T-cell (primary cell): ENCODE measurements at regions not wholly inside any gene's neighbourhood (a gene's known extent, or its start where the extent isn't known, plus 50 kb on each side); places are given as distances from the start of the nearest gene placed in this dataset.

Experiments
- ATAC-seq, 4 experiments: fragments of 200-7000 bp in 3 of 4; fragments of 150-1000 bp in 1 of 4; cut with Tn5 transposase; replicated peaks in 1 of 4; 1 replicate in 3 of 4; 2 replicates in 1 of 4; pipeline ENCODE4 v1.10.0; 2021; ENCODE audit warnings: moderate library complexity in 3 of 4, mild to moderate bottlenecking in 2 of 4, moderate number of reproducible peaks in 1 of 4
- CTCF ChIA-PET, 2 donors: fragments of 300-600 bp; sonication (Branson Sonifier 250); formaldehyde crosslinking; loops; one replicate each; lab custom pipeline; 2022; ENCODE audit warnings: antibody characterized with exemption in 2 of 2; lab: Charles Lee
- POLR2A ChIA-PET, 2 donors: fragments of 300-600 bp; sonication (Branson Sonifier 250); formaldehyde crosslinking; loops; one replicate each; lab custom pipeline; 2022; ENCODE audit warnings: antibody characterized with exemption in 2 of 2; lab: Charles Lee
- DNase-seq, 35 experiments: peaks; one replicate each; pipeline versions ENCODE4 v3.0.0 to v3.0.0-alpha.2; 2013 to 2023
- H3K27ac ChIP-seq: one replicate; pipeline ENCODE4 v1.5.1; 2013; ENCODE audit warnings: low read length
- H3K27me3 ChIP-seq, 2 experiments: replicated peaks in 1 of 2; 1 replicate in 1 of 2; 2 replicates in 1 of 2; pipeline versions ENCODE4 v1.6.1 to v1.7.0; 2013; ENCODE audit warnings: low read length in 1 of 2, mixed read lengths in 1 of 2; ENCODE audit not compliant: control insufficient read depth in 2 of 2, insufficient read depth in 2 of 2; ENCODE audit errors: extremely low read depth in 1 of 2
- H3K36me3 ChIP-seq, 2 donors: 1 replicate in 1 of 2; 2 replicates in 1 of 2; pipeline versions ENCODE4 v1.6.1 to v1.7.0; 2013; ENCODE audit warnings: low read length in 1 of 2; ENCODE audit not compliant: control insufficient read depth in 2 of 2, insufficient read depth in 1 of 2; ENCODE audit errors: extremely low read depth in 1 of 2
- H3K4me1 ChIP-seq, 2 experiments: 1 replicate in 1 of 2; 2 replicates in 1 of 2; pipeline versions ENCODE4 v1.6.1 to v1.7.0; 2013; ENCODE audit warnings: low read length in 2 of 2, mixed read lengths in 1 of 2; ENCODE audit not compliant: insufficient read depth in 2 of 2, control insufficient read depth in 1 of 2; ENCODE audit errors: extremely low read depth in 1 of 2
- H3K4me3 ChIP-seq, 2 donors: 1 replicate in 1 of 2; 2 replicates in 1 of 2; pipeline versions ENCODE4 v1.5.1 to v1.7.0; 2013; ENCODE audit warnings: mild to moderate bottlenecking in 2 of 2, low read length in 1 of 2, moderate library complexity in 1 of 2; ENCODE audit not compliant: control insufficient read depth in 1 of 2; ENCODE audit errors: extremely low read depth in 1 of 2
- H3K9me3 ChIP-seq: 2 replicates; pipeline ENCODE4 v1.7.0; 2013
- H3K27ac Mint-ChIP-seq, 2 donors: one replicate each; pipeline ENCODE4 v1.8.0; 2020 to 2021; ENCODE audit warnings: mild to moderate bottlenecking in 2 of 2, mixed read lengths in 2 of 2
- H3K27me3 Mint-ChIP-seq, 2 donors: one replicate each; pipeline ENCODE4 v1.8.0; 2021 to 2022; ENCODE audit warnings: mixed read lengths in 2 of 2
- H3K36me3 Mint-ChIP-seq: one replicate; pipeline ENCODE4 v1.8.0; 2021; ENCODE audit warnings: mixed read lengths
- H3K4me1 Mint-ChIP-seq, 3 donors: one replicate each; pipeline ENCODE4 v1.8.0; 2020 to 2022; ENCODE audit warnings: mixed read lengths in 3 of 3, mild to moderate bottlenecking in 1 of 3
- H3K4me3 Mint-ChIP-seq, 3 donors: one replicate each; pipeline ENCODE4 v1.8.0; 2020 to 2022; ENCODE audit warnings: mild to moderate bottlenecking in 3 of 3, mixed read lengths in 3 of 3, moderate library complexity in 3 of 3
- H3K9me3 Mint-ChIP-seq, 3 donors: one replicate each; pipeline ENCODE4 v1.8.0; 2020 to 2022; ENCODE audit warnings: mixed read lengths in 3 of 3
- WGBS: methylation state at CpG from one replicate; pipeline ENCODE4 v1.1.5; 2013; ENCODE audit warnings: missing lambda C conversion rate; ENCODE audit not compliant: insufficient coverage; 5-methylcytosine and 5-hydroxymethylcytosine counted together

DNA sequence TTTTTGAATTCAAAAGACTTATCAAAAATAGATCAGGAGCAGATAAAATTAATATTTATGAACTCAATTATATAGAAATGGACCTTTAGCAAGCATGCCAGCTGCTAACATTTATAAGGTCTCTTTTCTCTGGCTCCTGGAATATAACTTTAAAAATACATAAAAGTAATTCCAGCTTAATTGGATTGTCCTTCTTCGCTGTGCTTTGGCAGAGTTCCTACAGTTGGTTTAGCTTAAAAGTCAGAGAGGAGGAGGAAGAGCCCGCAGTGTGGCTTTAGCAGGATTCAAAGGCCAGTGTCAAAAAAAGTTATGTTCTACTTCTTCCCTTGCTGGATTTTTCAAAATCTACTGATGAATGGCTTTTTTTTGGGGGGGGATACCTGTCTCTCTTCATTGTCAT is 1484.9 kb upstream of the TMEM132C start:
- Mint-ChIP-seq H3K4me1 (peaks cover 0 to 9% (median 6%) of the 10 kb centered on the region in 3 donors), H3K36me3 (no peaks in the 10 kb centered on the region), H3K27ac (no peak overlapping the region), H3K27me3 (no peaks in the 10 kb centered on the region), H3K9me3 (peaks cover 0 to 15% (median 2%) of the 10 kb centered on the region in 3 donors), H3K4me3 (no peak overlapping the region)
- H3K36me3 ChIP-seq: no peaks in the 10 kb centered on the region
- ChIA-PET CTCF (no interaction called here), POLR2A (no interaction called here)
- DNase-seq: no peak
- no peak for ATAC-seq
- no peaks in the 10 kb centered on the region for H3K9me3 ChIP-seq
- no peak overlapping the region for H3K27ac ChIP-seq
- WGBS: no CpG with 5 or more reads among the region's 2 CpGs
- no peak overlapping the region for H3K4me3 ChIP-seq
- no peaks in the 10 kb centered on the region for H3K4me1 ChIP-seq
- H3K27me3 ChIP-seq: no peaks in the 10 kb centered on the region

- no peak for ATAC-seq
- no peak overlapping the region for H3K27ac ChIP-seq
- WGBS: 15% methylated on average over 3 of the region's 9 CpGs
- H3K4me3 Mint-ChIP-seq: no peak overlapping the region
- ChIA-PET POLR2A (interaction anchor here in 1 of 2 donors (0.6 kb wide), 2 partner anchors 27 to 1885 kb away, joined by 4 read pairs; no protein-coding TSS in a partner anchor), CTCF (interaction anchor here (0.6 to 0.9 kb wide), 4 partner anchors 13 to 174 kb away, joined by 3 to 5 read pairs (median 4); no protein-coding TSS in a partner anchor)
- no peaks in the 10 kb centered on the region for H3K27me3 ChIP-seq
- DNase-seq: peak in 8 of 35 experiments; percentile 4 to 37 (median 18)
- H3K4me1 ChIP-seq: no peaks in the 10 kb centered on the region
- no peaks in the 10 kb centered on the region for H3K36me3 Mint-ChIP-seq
- peaks cover 2 to 6% (median 4%) of the 10 kb centered on the region in 3 donors for H3K9me3 Mint-ChIP-seq
- H3K9me3 ChIP-seq: no peaks in the 10 kb centered on the region
- H3K4me3 ChIP-seq: no peak overlapping the region
- H3K4me1 Mint-ChIP-seq: peaks cover 0 to 9% (median 6%) of the 10 kb centered on the region in 3 donors
- H3K27ac Mint-ChIP-seq: no peak overlapping the region
- no peaks in the 10 kb centered on the region for H3K27me3 Mint-ChIP-seq
- H3K36me3 ChIP-seq: no peaks in the 10 kb centered on the region
Measured at GRCh38 chr12:126784328-126784921, 1482.5 kb upstream of the TMEM132C start.

- peaks cover 0 to 3% (median 3%) of the 10 kb centered on the region in 3 donors for H3K4me1 Mint-ChIP-seq
- no peak overlapping the region for H3K4me3 Mint-ChIP-seq
- no peaks in the 10 kb centered on the region for H3K36me3 ChIP-seq
- H3K4me1 ChIP-seq: no peaks in the 10 kb centered on the region
- H3K9me3 Mint-ChIP-seq: peaks cover 2 to 6% (median 4%) of the 10 kb centered on the region in 3 donors
- DNase-seq (no peak), ATAC-seq (no peak)
- WGBS: 90% methylated on average over 2 of the region's 4 CpGs
- H3K4me3 ChIP-seq: no peak overlapping the region
- H3K27me3 ChIP-seq: no peaks in the 10 kb centered on the region
- no peaks in the 10 kb centered on the region for H3K9me3 ChIP-seq
- no peaks in the 10 kb centered on the region for H3K27me3 Mint-ChIP-seq
- no peak overlapping the region for H3K27ac ChIP-seq
- no peaks in the 10 kb centered on the region for H3K36me3 Mint-ChIP-seq
- ChIA-PET POLR2A (interaction anchor here in 1 of 2 donors (0.6 kb wide), 1 partner anchor 474 kb away, joined by 7 read pairs; no protein-coding TSS in a partner anchor), CTCF (no interaction called here)
- H3K27ac Mint-ChIP-seq: no peak overlapping the region
Measured at GRCh38 chr12:126789963-126790362, 1477.0 kb upstream of the TMEM132C start.

GRCh38 chr12:126791122-126791521 is 1475.8 kb upstream of the TMEM132C start:
- POLR2A ChIA-PET: no interaction called here
- Mint-ChIP-seq H3K27me3 (no peaks in the 10 kb centered on the region), H3K9me3 (peaks cover 2 to 6% (median 4%) of the 10 kb centered on the region in 3 donors), H3K36me3 (no peaks in the 10 kb centered on the region), H3K4me1 (no peaks in the 10 kb centered on the region), H3K4me3 (no peak overlapping the region), H3K27ac (no peak overlapping the region)
- Histone ChIP-seq H3K27ac (no peak overlapping the region), H3K36me3 (no peaks in the 10 kb centered on the region), H3K4me3 (no peak overlapping the region), H3K27me3 (no peaks in the 10 kb centered on the region), H3K4me1 (no peaks in the 10 kb centered on the region), H3K9me3 (no peaks in the 10 kb centered on the region)
- ATAC-seq (no peak), DNase-seq (no peak)
- CTCF ChIA-PET: no interaction called here
- no CpG with 5 or more reads among the region's 8 CpGs for WGBS

DNA sequence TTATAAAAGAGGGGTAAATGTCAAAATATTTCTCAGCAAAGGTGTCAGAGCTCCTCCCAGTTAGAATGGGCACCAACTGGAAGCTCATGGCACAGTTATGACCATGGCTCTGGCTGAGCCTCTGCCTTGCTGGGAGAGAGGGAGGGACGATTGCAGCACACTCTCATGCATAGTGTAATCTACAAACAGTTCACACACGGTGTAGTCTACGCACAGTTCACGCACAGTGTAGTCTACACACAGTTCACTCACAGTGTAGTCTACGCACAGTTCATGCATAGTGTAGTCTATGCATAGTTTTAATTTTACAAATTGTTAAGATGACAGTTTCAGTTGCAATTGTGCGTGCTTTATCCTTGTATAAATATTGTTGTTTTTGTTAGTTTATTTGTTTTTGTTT is 1474.6 kb upstream of the TMEM132C start:
- ChIA-PET CTCF (no interaction called here), POLR2A (no interaction called here)
- Histone ChIP-seq H3K27ac (no peak overlapping the region), H3K4me3 (no peak overlapping the region), H3K36me3 (no peaks in the 10 kb centered on the region), H3K4me1 (no peaks in the 10 kb centered on the region), H3K9me3 (no peaks in the 10 kb centered on the region), H3K27me3 (no peaks in the 10 kb centered on the region)
- no peaks in the 10 kb centered on the region for H3K27me3 Mint-ChIP-seq
- ATAC-seq (no peak), DNase-seq (no peak)
- H3K4me3 Mint-ChIP-seq: no peak overlapping the region
- WGBS: 100% methylated on average over 3 of the region's 6 CpGs
- H3K4me1 Mint-ChIP-seq: no peaks in the 10 kb centered on the region
- H3K9me3 Mint-ChIP-seq: peaks cover 0 to 4% (median 0%) of the 10 kb centered on the region in 3 donors
- H3K36me3 Mint-ChIP-seq: no peaks in the 10 kb centered on the region
- no peak overlapping the region for H3K27ac Mint-ChIP-seq

- ChIA-PET POLR2A (no interaction called here), CTCF (interaction anchor here in 1 of 2 donors (0.6 kb wide), 1 partner anchor 275 kb away, joined by 5 read pairs; no protein-coding TSS in a partner anchor)
- H3K27ac ChIP-seq: no peak overlapping the region
- H3K27me3 ChIP-seq: no peaks in the 10 kb centered on the region
- Mint-ChIP-seq H3K36me3 (no peaks in the 10 kb centered on the region), H3K27me3 (no peaks in the 10 kb centered on the region), H3K9me3 (no peaks in the 10 kb centered on the region), H3K27ac (no peak overlapping the region), H3K4me1 (no peaks in the 10 kb centered on the region), H3K4me3 (no peak overlapping the region)
- H3K36me3 ChIP-seq: no peaks in the 10 kb centered on the region
- no peak overlapping the region for H3K4me3 ChIP-seq
- WGBS: 89% methylated on average over 3 of the region's 5 CpGs
- no peaks in the 10 kb centered on the region for H3K9me3 ChIP-seq
- no peak for DNase-seq
- no peak for ATAC-seq
- no peaks in the 10 kb centered on the region for H3K4me1 ChIP-seq
Measured at GRCh38 chr12:126797525-126797924, 1469.4 kb upstream of the TMEM132C start.
